OCI-M1 (cell line): ENCODE measurements at regions not wholly inside any gene's neighbourhood (a gene's known extent, or its start where the extent isn't known, plus 50 kb on each side); places are given as distances from the start of the nearest gene placed in this dataset.

Source experiments
- DNase-seq: peaks from one replicate; lab custom pipeline; 2025; lab: John Stamatoyannopoulos, UW

DNA sequence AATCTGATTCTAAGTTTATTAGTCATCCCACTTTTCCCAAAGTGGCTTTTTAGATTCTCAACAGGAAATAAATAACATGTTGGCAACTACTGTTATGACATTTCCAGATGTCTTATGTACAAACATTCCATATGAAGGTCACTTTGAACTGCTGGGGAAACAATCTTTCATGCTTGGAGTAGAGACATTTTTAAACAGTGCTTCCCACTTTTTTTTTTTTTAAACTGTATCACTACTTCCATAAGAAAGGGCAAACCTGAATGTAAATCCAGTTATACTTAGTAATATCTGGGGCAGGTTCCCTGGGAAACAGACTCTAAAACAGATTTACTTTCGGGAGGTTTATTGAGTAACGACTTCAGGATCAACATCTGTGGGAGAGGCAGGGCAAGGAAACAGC, 473.8 kb downstream of the TAFA4 start:
- no peak for DNase-seq

DNA sequence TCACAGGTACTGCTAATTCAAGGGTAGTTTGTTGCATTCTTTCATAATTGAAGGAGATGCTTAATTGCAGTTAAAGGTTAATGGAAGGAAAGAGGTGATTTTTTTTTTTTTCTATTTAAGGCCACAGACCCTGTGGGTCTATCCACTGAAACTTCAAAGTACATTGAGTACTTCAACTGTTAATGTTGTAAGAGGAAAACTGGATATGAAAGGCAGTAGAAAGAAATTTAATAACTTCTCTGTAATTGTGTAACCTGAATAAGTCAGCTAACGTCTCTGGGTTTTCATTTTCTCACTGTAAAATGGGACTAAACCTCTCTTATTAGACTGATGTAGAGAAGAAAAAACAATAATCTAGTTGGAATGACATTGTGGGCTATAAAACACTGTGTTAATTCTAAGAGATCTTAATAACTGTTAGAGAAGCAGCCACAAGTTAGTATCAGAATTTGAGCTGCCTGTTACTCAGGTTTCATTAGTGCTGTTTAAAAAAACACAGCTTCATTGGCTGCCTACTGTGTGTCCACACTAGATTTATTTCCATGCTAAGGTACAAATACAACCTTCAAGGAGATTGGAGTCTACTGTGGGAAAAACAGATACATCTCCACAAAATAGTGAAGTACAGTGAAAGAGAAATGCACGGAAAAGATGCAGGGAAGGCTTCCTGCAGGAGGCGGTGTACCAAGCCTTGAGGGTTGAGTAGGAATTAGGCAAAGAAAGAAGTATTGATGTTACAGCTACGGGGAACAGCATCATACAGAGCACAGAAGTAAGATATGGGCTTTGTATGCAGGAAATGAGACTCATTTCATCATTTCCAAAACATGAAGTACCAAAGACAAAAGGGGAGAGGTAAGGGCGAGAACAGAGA, 483.6 kb downstream of the TAFA4 start:
- no peak for DNase-seq

DNA sequence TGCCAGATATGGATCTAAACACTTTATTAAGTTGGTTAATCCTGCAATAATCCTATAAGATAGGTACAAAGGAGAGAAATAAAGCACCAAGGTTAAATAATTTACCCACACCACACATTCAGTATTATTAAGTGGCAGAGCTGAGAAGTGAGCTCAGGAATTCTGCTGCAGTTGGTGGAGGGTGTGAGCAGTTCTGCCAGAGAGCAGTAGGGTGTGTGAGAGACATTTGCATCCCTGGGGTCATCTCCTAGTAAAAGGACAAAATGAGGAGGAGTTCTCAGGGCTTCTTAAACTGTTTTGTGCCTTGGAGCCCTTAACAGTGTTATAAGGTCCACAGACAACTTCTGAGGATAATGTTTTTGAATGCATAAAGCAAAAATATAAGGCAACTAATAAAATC, 484.5 kb downstream of the TAFA4 start:
- no peak for DNase-seq

DNA sequence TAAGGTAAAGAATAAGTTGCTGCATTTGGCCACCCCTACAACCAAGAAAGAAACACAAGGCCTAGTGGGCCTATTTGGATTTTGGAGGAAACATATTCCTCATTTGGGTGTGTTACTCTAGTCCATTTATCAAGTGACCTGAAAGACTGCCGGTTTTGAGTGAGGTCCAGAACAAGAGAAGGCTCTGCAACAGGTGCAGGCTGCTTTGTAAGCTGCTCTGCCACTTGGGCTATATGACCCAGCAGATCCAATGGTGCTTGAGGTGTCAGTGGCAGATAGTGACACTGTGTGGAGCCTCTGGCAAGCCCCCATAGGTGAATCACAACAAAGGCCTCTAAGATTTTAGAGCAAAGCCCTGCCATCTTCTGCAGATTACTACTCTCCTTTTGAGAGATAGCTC, 491.3 kb downstream of the TAFA4 start:
- no peak for DNase-seq

DNA sequence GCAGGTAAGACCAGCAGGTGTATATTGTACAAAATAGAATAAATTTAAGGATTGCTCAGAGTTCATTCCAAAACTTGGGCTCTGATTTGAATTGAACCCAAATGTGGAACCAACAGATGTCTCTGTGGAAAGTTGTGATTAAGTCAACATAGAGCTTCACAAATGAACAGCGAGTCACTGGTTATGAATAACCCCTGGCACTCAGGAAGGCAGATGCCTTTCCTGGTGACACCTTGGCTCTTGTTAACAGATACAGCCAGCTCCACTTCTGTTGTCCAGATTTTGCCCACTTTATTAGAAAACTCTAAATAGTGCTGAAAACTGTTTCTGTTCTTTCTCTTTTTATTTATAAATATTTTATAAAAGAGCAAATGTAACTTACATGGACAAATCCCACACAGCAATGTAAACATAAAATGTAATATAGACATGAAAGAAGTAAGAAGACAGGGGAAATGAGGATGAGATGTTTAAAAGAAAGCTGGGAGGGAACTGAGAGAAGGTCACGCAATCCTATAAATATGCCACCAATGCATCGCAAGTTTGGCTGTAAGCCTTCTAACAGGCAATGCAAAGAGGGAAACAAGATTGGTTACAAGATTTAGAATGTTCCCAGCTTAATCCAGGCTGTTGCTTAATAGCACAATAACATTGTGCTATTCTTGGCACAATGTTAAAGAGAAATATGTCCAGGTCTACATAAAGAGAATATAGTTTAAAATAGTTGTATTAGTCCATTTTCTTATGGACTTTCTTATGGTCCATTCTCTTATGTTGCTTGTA, 495.5 kb downstream of the TAFA4 start:
- DNase-seq = no peak

DNA sequence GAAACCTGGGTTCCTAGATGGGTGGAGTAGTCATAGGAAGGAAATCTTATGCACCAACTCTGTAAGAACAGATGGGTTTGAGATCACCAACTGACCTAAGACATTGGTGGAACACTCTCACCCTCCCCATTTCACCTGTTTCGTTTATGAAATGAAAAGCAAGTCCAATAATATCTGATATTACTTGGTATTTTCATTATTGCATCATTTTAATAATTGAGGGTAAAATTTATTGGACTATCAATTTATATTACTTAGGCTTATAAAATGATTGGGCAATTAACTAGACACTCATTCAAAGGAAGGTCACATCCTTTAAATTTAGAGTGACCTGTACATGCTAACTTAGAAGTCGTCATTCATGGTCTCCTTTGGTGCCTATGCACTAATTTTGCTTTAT, 503.9 kb downstream of the TAFA4 start:
- DNase-seq = no peak

DNA sequence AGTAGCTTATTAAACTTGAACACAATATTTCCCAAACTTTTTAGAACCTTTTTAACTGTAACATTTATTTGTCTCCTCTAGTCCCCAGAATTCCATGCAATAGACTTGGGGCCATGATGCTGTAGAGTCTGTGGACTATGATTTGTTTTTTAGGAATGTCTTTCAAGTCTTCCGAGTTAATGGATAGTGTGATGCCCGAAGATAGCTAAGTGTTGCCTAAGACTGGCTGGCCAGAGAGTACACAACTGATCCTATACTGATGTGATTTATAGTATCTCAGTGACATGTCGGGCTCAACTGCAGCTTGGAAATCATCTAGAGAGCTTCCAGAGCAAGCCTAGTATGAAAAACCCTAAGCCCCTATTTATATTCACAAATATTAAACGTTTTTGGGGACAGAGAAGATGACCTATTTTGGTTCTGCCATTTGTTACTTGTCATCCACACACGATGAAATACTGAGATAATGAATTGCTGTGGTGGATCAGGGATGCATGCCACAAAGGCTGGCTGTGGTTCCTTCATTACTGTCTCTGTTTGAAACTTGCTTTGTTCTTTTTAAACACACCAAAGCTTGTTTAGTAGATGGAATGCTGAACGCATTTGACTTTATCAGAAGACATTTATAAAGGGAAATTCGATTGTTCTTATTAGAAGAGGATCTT, 507.4 kb downstream of the TAFA4 start:
- DNase-seq = no peak

DNA sequence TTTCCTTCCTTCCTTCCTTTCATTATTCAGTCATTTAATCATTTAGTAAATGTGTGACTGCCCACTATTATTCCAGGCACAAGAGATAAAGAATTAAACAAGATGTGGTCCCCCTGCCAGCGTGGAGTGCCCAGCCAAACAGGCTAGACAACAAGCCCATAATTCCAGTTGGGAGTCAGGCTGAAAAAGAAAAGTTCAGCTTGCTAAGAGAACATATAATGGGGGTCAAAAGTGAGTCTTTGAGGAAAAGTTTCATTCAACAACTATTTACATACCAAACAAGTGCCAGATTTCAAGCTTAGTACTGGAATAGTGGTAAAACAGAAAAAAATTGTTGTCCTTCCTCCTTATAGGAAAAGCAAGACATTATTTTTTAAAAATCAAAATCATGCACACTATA, 523.7 kb downstream of the TAFA4 start:
- DNase-seq = no peak

DNA sequence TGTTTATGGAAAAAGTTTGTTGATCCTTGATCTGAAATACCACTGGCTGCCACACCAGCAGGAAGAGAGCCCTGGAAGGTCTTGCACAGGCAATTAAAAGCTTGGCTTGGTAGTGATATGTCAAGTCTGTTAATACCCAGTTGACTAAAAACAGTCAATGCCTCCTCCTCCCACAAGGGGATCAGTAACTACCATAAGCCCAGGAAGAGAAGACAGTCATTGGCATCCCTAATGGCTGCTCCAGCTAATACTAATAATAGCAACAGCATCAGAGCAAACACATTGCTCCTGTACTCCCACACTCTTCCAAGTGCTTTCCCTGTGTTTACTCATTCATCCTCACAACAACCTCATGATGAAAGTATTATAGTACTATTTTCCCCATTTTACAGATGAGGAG, 528.6 kb downstream of the TAFA4 start:
- DNase-seq = no peak

DNA sequence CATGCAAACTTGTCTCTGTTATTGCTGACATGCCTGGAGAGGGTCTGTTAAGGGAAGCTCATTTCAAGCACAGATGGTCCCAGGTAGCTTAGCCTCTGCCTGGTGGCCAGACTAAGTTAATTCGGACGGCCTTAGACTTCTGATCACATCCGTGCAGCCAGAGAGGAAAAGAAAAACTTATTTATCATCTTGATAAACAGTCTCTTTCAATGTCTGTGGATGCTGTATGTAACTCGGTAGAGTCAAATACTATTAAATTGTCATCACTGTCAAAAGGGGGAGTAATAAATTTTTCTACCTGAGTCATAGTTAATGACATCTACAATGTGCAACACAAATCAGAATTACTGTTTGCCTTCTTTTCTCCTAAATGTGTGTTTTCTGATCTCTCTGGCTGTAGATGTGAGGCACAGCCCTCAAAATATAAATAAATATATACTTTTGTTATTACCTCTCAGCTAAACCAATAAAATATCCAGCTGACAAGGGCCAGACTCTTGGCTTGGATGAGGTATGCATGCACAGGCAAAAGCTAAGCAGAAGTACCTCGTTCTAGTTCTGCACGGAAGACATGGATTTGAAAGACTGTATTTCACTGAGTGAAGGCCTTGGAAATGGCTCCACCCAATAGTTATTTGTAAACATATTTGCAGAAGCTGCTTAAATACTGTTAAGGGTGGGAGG, 530.0 kb downstream of the TAFA4 start:
- no peak for DNase-seq

DNA sequence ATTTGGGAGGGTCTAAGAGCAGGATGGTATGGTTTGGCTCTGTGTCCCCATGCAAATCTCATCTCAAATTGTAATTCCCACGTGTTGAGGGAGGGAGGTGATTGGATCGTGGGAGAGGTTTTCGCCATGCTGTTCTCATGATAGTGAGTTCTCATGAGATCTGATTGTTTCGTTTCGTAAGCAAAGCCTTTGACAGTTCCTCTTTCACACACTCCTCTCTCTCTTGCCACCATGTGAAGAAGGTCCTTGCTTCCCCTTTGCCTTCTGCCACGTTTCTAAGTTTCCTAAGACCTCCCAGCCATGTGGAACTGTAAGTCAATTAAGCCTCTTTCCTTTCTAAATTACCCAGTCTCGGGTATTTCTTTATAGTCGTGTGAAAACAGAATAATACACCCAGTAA, 553.7 kb downstream of the TAFA4 start:
- DNase-seq = peak; percentile 11

DNA sequence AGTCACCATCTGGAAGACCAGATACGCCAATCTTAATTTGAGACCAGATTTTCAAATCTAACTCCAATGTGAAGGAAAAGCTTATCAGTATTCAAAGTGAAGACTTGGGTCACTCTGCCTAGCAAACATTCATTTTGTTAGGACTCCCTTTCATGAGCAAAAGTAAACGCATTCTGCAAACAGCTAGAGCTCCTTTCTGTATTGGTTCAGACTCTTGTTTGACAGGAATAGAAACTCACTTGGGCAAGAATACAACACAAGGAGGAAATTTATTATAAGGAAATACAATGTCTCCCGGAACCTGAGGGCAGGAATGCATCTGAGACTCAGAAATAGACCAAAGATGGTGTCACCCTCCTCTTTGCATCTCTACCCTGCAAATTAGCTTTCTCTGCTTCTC, 558.6 kb downstream of the TAFA4 start:
- DNase-seq = no peak

DNA sequence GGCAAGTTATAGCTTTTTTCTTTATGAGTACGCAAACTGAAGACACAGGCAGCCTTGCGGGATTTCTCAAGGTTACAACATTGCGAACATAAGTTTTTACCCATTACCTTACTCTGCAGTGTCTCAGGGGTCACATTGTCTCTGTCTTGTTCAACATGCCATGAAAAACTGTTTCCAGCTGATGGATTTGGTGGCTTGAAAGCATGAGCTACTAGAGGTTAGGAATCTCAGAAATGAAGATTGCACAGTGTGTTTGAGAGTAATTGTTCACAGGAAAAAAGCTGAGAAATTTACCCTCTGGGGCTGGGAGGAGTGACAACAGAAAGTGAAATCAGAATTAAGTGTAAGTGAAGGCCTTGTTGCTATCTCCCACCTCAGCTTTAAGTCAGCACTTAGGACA, 568.6 kb downstream of the TAFA4 start:
- no peak for DNase-seq

DNA sequence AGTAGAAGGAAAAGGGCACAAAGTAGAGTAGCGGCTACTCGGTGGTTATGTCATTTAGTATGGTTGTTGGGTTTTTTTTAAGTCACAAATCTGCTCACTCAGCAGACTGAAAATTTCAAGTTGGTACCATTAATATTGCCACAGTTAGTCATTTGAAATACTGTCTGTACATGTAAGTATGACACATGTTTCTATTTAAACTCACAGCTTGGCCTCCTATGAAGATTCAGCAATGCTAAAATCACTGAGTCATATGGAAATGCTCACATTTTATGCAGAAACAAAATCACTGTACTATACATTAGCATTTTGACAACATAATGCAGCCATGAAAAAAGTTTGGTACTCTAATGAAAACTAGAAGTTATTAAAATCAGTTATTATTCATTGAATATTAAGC, 571.9 kb downstream of the TAFA4 start:
- DNase-seq = no peak

DNA sequence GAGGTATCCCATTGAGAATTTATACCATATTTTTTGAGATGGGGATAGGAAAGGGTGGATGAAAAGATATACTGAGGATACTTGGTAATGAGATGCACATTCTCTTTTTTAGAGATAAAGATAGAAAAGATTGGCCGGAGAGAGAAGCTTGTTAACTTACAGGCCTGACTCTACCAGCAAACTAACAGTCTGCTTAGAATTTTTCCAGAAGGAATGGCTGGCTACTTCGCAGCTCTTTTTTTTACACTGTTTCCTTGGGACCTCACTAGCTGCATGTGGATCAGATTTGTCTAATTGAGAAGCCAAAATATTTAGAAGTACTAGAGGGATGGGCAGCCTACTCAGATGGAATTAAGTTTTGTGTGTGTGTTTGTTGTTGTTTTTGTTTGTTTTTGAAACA, 586.6 kb downstream of the TAFA4 start:
- no peak for DNase-seq

DNA sequence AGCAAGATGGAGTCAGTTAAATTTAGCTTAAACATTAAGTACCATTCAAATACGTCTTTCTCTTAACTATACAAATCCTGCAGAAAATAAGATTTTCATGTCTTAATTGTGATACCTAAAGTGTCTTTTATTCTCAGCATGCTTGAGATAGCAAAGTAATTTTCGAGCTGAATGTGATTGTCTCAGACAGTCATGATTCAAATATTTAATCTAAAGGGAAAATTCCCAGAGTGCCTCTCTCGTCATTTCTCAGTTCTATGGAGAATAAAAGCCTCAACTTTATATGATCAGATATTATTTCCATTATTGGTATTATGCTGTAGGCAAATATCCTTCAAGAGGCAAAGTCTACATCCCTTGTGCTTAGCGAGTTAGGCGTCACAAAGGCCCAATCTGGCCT, 589.9 kb downstream of the TAFA4 start:
- DNase-seq = no peak

DNA sequence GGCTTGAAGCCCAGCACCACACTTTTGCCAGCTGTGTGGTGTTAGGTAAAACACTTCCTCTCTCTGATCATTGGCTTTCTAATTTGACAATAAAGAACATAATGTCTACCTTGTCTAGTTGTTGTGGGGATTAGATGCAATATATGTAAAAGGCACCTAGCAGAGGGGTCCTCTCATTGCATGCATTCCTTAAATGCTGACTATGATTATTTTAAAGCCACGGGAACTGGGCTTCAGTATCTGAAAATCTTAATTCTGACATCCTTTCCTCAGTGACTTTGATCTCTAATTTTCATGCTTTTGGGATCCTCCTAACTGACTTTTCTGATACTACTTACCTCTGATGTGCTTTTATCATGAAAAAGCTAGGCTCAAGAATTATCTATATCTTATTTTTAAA, 596.3 kb downstream of the TAFA4 start:
- DNase-seq = no peak

DNA sequence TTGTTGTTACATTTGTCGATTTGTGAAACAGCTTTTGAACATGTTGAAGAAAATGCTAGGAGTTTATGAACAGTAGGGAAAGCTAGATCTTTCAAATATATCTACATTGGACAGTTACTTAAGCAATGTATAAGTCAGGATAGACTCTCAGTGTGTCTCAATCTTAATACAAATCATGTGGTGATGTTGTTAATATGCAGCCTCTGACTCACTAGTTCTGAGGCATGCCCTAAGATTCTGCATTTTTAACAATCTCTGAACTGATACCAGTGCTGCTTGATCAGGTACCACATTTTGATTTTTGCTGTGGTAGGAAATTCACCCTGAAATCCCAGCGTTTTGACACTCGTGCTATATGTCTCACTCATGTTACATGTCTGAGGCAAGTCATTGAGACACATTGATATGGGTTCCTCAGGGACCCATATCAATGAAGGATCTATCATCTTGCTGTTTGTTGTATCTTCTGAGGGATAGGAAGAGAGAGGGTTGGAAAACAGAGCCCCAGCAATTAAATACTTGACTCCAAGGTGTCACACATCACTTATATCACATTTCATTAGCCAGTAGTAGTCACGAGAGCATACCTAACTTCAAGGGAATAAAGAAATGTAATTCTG, 597.9 kb downstream of the TAFA4 start:
- DNase-seq = no peak

DNA sequence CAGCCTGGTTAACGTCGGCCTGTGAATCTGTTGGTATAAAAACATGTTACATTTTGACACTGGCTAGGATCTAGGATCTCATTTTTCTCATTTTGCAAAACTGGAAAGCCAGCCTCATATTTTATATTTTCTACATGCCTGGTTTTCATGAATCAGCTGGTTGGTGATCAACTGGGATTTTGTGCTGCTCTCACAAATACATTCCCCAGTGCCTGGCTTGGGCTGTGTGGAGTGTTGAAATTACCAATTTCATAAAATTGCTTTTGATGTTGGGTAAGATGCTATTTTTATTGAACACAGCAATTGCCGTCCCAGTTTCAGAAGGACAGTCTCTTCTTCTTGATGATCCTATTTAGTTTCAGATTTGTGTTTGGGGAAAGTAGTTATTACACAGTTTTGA, 604.3 kb downstream of the TAFA4 start:
- no peak for DNase-seq

DNA sequence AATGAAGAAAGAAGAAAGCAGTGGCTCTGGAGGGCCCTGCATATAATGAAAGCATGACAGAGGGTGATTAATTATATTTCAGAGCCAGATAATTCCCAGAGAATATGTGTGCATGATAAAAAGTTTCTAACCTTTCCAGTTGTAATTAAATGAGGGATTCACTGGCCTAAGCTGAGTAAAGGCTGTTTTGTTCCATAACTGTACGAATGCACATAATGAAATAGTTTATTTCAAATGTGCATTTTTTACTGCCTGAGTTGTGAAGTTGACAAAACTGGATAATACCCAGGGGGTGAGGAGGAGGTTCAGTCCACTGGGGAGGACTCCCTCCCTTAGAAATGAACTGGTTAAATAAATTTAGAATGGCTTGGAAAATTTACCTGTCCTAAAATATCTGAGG, 616.4 kb downstream of the TAFA4 start:
- no peak for DNase-seq

DNA sequence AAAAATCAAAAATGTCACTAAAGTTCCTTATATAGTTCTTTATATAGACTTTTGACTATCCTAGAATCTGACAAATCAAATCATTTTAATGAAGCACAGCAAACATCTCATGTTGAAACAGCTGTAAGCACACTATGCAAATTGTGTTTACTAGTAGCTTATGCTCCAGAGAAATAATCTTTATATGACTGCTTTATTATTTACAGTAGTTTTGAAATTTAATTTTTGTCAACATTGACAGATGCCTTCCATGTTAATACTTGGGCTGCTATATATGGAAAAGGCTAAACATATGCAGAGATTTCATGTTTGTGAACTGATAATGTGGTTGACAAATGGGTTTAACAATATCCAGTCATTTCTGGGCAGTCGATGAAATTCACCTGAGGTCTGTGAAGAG, 616.8 kb downstream of the TAFA4 start:
- DNase-seq = no peak

DNA sequence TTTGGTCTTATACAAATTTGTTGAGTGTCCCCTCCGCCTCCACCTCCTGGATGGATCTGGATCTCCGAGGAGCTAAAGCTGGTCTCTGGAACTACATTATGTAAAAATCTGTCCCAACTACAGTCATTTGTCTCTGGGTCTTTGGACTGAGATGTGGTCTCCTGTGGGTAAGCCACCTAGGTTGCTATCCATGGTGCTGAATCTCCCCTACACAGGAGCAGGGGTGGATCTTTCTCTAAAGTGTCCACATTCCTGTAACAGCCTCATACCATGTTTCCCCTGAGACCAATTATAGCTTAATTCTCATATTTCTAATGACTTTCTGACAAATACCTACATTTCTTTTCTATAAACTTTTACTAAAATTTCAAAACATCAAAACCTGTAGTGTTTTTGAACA, 625.8 kb downstream of the TAFA4 start:
- DNase-seq = peak; percentile 5
